ENCODE measurements at regions not wholly inside any gene's neighbourhood (a gene's known extent, or its start where the extent isn't known, plus 50 kb on each side); places are given as distances from the start of the nearest gene placed in this dataset.

DNA sequence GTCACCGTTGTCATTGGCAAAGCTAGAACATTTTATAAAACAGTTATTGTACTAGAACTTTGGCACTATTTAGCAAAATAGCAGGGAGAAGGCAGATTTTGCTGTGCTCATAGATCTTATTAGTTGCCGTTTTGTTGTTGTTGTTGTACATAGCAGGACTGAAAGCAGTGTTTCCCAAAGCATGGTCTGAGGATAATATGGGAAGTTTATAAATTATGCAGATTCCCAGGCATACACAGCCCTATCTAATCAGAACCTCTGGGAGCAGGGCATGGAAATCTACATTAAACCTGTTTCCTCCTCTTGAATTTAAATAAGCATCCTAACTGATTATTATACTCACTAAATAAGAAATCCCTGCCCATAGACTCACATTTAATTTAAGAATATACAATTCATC lies 87.9 kb downstream of the RAP2B start:
- TF ChIP-seq, protein P1, sequence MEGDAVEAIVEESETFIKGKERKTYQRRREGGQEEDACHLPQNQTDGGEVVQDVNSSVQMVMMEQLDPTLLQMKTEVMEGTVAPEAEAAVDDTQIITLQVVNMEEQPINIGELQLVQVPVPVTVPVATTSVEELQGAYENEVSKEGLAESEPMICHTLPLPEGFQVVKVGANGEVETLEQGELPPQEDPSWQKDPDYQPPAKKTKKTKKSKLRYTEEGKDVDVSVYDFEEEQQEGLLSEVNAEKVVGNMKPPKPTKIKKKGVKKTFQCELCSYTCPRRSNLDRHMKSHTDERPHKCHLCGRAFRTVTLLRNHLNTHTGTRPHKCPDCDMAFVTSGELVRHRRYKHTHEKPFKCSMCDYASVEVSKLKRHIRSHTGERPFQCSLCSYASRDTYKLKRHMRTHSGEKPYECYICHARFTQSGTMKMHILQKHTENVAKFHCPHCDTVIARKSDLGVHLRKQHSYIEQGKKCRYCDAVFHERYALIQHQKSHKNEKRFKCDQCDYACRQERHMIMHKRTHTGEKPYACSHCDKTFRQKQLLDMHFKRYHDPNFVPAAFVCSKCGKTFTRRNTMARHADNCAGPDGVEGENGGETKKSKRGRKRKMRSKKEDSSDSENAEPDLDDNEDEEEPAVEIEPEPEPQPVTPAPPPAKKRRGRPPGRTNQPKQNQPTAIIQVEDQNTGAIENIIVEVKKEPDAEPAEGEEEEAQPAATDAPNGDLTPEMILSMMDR (IDR thresholded peaks at IDR 0.05), result no peak
- TF ChIP-seq POLR2A (IDR thresholded peaks at IDR 0.05), result no peak

Data from testis (tissue), 2 donors.